Stimulated activated CD4-positive, alpha-beta T cell treated with anti-CD3 and anti-CD28 coated beads, Interleukin-1b, Interleukin-23, amount 100 ng/mL, for 24 hours (primary cell): ENCODE measurements at regions not wholly inside any gene's neighbourhood (a gene's known extent, or its start where the extent isn't known, plus 50 kb on each side); places are given as distances from the start of the nearest gene placed in this dataset.

Source experiments
- DNase-seq, 4 experiments: peaks; one replicate each; pipeline ENCODE4 v3.0.0-alpha.2; 2020; ENCODE audit warnings: low read depth in 4 of 4, low spot score in 1 of 4

- no peak for DNase-seq
Observed at GRCh38 chr7:98518159-98518947, 98.7 kb upstream of the NPTX2 start.

GRCh38 chr7:98515201-98515600, 101.9 kb upstream of the NPTX2 start:
- no peak for DNase-seq

GRCh38 chr7:98514211-98515031, 102.7 kb upstream of the NPTX2 start:
- no peak for DNase-seq

DNA sequence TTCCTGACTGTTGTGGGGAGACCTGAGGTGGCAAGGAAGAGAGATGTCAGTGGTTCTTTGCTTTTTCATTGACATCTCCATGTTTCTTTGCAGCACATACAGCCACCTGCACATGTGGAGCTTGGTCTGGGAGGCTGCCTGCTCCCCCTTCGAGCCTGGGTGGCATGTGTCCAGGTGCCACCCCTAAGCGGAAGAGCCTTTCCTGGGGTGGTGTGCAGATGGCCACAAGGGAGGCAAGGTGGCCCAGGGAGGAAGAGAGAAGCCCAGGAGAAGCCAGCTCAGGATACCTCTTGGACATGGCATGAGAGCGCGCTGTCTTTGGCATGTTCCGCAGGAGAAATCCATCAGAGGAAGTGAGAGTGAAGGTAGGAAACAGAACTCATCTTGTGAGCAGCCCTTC, 105.9 kb upstream of the NPTX2 start:
- DNase-seq = no peak

DNA sequence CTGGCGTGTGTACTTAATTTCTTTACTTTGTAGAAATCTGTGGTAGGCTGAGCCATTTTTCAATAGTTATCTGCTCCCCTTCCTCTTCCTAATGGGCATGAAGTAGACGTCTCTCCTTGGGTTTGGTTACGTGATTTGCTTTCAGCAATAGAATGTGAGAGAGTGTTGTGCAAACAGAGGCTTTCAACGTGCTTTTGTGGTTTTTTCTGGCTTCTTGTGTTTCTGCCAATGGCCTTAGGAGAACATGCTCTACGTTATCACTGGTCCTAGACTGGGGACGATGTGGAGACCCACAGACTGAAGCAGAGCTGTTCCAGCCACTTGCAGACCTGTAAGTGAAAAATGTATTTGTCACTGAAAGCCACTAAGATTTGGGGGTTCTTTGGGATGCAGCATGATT, 107.2 kb upstream of the NPTX2 start:
- DNase-seq = no peak

DNA sequence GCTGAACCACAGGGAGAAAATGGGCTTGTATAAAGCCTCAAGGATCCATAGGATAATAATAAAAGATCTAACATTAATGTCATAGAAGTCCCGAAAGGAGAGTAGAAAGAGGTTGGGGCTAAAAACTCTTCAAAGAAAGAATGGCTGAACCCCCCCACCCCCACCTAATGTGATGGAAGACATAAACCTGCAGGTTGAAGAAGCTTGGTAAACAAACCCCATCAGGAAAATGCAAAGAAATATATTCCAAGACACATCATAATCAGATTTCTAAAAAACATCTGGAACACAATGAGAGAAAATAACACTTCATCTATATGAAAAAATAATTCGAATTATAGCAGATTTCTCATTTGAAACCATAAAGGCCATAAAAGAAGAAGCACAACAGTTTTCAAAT, 105.6 kb upstream of the BAIAP2L1 start:
- no peak for DNase-seq

- no peak for DNase-seq
Observed at GRCh38 chr7:98500764-98501163, 99.9 kb upstream of the BAIAP2L1 start.

- no peak for DNase-seq
Observed at GRCh38 chr7:98496618-98497017, 95.7 kb upstream of the BAIAP2L1 start.

GRCh38 chr7:98495200-98495955, 94.5 kb upstream of the BAIAP2L1 start:
- DNase-seq = no peak

- DNase-seq = no peak
Observed at GRCh38 chr7:98493030-98493778, 92.3 kb upstream of the BAIAP2L1 start.

DNA sequence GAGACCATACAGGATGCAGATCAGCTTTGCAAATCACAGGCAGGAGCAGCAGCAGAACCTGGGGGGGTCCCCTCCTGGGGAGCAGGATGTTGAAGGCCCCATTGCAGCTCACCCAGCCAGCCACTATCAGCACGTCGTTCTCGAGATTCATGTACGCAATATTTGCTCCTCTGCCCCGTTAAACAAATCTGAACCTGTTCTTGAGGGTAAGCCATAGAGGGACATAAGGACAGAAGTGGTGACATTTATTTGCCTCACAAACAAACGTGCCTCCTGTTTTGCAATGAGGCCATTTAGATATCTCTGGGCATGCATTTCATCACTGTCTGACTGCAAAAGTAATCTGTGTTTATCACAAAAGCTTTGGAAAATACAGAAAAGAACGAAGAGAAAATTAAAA, 87.3 kb upstream of the BAIAP2L1 start:
- no peak for DNase-seq

GRCh38 chr7:98483964-98484545, 83.2 kb upstream of the BAIAP2L1 start:
- DNase-seq = no peak

GRCh38 chr7:98483276-98483963, 82.5 kb upstream of the BAIAP2L1 start:
- DNase-seq = no peak

DNA sequence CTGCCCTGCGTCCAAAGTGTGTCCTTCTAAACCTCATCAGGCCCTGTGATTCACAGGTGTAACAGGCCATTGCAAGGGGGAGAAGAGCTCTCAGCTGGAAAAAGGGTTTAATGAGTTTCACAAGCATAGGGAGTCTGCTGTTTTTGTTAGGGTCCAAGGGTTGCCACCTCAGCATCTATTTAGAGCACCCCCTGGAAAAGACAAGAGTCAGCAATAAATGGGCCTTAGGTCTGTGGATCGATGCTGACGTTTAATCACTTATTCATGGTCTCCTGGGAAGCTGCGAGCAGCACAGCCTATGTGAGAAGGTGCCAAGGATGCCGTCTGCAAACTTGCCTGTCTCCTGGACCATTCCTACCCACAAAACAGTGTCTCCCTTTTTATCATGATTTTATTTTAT, 78.4 kb upstream of the BAIAP2L1 start:
- DNase-seq = no peak

- no peak for DNase-seq
Observed at GRCh38 chr7:98475352-98475751, 74.5 kb upstream of the BAIAP2L1 start.

DNA sequence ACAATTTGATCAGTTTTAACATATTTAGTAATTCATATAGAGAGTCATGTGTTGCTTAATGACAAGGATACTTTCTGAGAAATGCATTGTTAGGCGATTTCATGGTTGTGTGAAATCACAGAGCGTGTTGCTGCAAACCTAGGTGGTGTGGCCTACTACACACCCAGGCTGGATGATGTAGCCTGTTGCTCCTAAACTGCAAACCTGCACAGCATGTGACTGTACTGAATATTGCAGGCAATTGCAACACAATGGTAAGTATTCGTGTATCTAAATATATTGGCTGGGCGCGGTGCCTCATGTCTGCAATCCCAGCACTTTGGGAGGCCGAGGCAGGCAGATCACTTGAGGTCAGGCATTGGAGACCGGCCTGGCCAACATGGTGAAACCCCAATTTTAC, 73.7 kb upstream of the BAIAP2L1 start:
- DNase-seq = no peak

DNA sequence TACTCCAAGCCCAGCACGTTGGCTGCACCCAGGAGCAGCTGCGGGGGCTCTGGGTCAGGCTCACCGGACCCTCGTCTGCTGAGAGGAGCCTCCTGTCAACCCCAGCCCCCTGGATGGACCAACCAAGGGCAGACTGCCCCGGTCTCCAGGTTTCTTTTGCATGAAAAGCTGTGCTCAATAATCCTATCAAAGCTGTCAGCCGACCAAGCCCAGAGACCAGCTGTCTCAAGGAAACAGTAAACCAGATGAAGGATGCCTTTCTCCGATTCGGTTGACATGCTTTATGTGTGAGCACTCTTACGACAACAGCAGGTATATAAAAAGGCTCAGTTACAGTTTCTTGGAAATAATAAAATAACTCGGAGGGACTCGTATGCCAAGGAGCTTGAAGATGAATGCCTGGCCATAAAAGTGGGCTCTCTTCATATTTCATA, 71.6 kb upstream of the BAIAP2L1 start:
- DNase-seq = no peak

- DNase-seq = peak in 2 of 4 experiments; percentile 4 to 21
Observed at GRCh38 chr7:98470485-98471240, 69.8 kb upstream of the BAIAP2L1 start.

GRCh38 chr7:98469088-98469487, 68.2 kb upstream of the BAIAP2L1 start:
- DNase-seq = no peak
